D721Med (cell line): ENCODE measurements at regions not wholly inside any gene's neighbourhood (a gene's known extent, or its start where the extent isn't known, plus 50 kb on each side); places are given as distances from the start of the nearest gene placed in this dataset.

Source experiments
- DNase-seq: peaks from one replicate; pipeline ENCODE4 v3.0.0; 2011; ENCODE audit warnings: low spot score; ENCODE audit not compliant: insufficient read length
- FAIRE-seq: peaks from 2 replicates; lab custom pipeline; 2011; peaks lifted over from hg19 to GRCh38; lab: Jason Lieb, UNC
- TF ChIP-seq, protein P1 (sequence below): IDR thresholded peaks from 2 replicates; pipeline ENCODE4 v1.5.1; 2012; ENCODE audit warnings: mild to moderate bottlenecking, control low read depth; ENCODE audit not compliant: insufficient read depth; ENCODE audit errors: missing control alignments

- TF ChIP-seq, protein P1, sequence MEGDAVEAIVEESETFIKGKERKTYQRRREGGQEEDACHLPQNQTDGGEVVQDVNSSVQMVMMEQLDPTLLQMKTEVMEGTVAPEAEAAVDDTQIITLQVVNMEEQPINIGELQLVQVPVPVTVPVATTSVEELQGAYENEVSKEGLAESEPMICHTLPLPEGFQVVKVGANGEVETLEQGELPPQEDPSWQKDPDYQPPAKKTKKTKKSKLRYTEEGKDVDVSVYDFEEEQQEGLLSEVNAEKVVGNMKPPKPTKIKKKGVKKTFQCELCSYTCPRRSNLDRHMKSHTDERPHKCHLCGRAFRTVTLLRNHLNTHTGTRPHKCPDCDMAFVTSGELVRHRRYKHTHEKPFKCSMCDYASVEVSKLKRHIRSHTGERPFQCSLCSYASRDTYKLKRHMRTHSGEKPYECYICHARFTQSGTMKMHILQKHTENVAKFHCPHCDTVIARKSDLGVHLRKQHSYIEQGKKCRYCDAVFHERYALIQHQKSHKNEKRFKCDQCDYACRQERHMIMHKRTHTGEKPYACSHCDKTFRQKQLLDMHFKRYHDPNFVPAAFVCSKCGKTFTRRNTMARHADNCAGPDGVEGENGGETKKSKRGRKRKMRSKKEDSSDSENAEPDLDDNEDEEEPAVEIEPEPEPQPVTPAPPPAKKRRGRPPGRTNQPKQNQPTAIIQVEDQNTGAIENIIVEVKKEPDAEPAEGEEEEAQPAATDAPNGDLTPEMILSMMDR: no peak
- DNase-seq (no peak), FAIRE-seq (no peak)
Observed at GRCh38 chr13:108408672-108409071, 139.2 kb downstream of the TNFSF13B start.

DNA sequence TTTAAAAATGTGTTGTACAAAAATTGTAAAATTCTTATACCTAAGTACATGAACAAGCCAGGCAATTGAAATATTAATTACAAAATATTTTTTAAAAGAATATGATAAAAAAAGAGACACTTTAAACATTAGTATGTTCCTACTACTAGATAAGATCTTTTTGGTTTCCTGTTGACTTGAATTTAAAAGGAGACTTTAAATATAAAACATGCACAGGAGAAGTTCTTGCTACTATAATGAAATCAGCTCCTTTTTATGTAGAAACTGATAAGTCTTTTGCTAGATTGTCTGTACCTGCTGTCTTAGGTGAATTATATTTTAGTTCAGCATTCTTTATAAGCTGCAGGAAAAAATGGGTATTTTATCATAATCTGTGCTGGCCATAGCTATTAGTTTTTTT, 140.2 kb downstream of the TNFSF13B start:
- FAIRE-seq (no peak), DNase-seq (no peak)
- TF ChIP-seq, protein P1: no peak

DNA sequence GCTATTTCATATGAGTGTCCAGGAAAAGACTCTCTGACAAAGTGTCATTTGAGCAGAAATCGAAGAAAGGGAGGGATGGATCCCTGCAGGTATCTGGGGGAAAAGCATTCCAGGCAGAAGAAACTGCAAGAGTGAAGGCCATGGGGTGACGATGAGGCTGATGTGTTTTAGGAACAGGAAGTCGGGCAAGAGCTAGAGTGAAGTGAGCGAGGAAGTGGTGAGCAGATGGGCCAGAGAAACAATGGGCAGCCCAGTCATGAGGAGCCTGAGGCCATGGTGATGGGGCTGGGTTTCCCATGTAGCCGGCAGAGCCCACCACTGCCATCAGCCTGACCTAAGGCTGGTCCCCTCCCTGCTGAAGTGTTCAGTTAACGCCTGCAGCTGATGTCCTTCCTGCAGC, 150.2 kb downstream of the TNFSF13B start:
- DNase-seq (no peak), FAIRE-seq (no peak)
- TF ChIP-seq, protein P1: no peak

GRCh38 chr13:108425056-108425455, 155.5 kb downstream of the TNFSF13B start:
- DNase-seq (no peak), FAIRE-seq (no peak)

GRCh38 chr13:108426893-108427292, 157.4 kb downstream of the TNFSF13B start:
- TF ChIP-seq, protein P1: no peak
- DNase-seq: no peak

More at GRCh38 chr13:108425056-108425455, 155.5 kb downstream of the TNFSF13B start:
- TF ChIP-seq, protein P1: no peak

DNA sequence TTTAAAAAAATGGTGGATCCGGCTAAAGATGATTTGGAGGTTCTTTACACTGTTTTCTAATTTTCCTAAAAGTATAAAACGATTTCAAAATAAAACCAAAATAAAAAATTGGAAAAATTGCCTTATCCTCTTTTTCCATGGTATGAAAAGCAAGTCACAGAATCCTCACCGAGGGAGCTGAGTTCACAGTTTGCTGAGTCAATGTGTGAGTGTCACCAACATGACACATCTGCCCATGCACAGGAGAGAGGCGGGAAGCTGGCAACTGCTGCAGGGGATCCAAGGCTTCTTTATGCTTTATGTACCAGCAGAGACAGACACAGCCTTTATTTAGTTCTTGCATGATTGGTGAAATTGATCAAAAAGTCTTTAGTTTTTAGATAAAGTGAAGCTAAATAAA, 157.8 kb downstream of the TNFSF13B start:
- FAIRE-seq (no peak), DNase-seq (no peak)
- TF ChIP-seq, protein P1: no peak

More at GRCh38 chr13:108426893-108427292, 157.4 kb downstream of the TNFSF13B start:
- no peak for FAIRE-seq

- FAIRE-seq: no peak
- no peak for DNase-seq
- TF ChIP-seq, protein P1: no peak
Observed at GRCh38 chr13:108428691-108429090, 159.2 kb downstream of the TNFSF13B start.
